OCI-LY7 (cell line): ENCODE measurements at regions not wholly inside any gene's neighbourhood (a gene's known extent, or its start where the extent isn't known, plus 50 kb on each side); places are given as distances from the start of the nearest gene placed in this dataset.

Experiments used
- BruUV-seq: library from RNA; stranded (reverse); fragments of 400-500 nt; replicated peaks from 2 replicates; lab custom pipeline; 2021; lab: Mats Ljungman, UMichigan
- CTCF ChIA-PET: fragments of 300-600 bp; sonication (Branson Sonifier 250); formaldehyde crosslinking; loops from one replicate; lab custom pipeline; 2022; ENCODE audit warnings: antibody characterized with exemption; ENCODE audit not compliant: unreplicated experiment; lab: Charles Lee
- POLR2A ChIA-PET: fragments of 300-600 bp; sonication (Branson Sonifier 250); formaldehyde crosslinking; loops from one replicate; lab custom pipeline; 2022; ENCODE audit warnings: antibody characterized with exemption; lab: Charles Lee
- DNase-seq: peaks from one replicate; pipeline ENCODE4 v3.0.0-alpha.2; 2015; ENCODE audit warnings: low spot score
- H2AFZ ChIP-seq: fragments of 200-600 bp; sonication (generic), shearing (Covaris generic); 2 replicates; pipeline ENCODE4 v1.6.1; 2014; ENCODE audit warnings: mild to moderate bottlenecking, antibody characterized with exemption, low read length, moderate library complexity
- H3K27ac ChIP-seq: fragments of 200-600 bp; sonication (generic); 2 replicates; pipeline ENCODE4 v1.5.1; 2014; ENCODE audit warnings: mixed run types, low read depth, mild to moderate bottlenecking, moderate library complexity, low read length, inconsistent platforms; ENCODE audit not compliant: poor library complexity, severe bottlenecking
- H3K36me3 ChIP-seq: fragments of 200-600 bp; sonication (generic); 2 replicates; pipeline ENCODE4 v1.6.1; 2014; ENCODE audit warnings: mild to moderate bottlenecking, antibody characterized with exemption, low read length, moderate library complexity, mixed read lengths; ENCODE audit not compliant: insufficient read depth
- H3K4me1 ChIP-seq: fragments of 200-600 bp; sonication (generic); 2 replicates; pipeline ENCODE4 v1.5.1; 2014; ENCODE audit warnings: mild to moderate bottlenecking, low read length; ENCODE audit not compliant: insufficient read depth, poor library complexity, severe bottlenecking
- H3K4me2 ChIP-seq: fragments of 200-600 bp; sonication (generic); 2 replicates; pipeline ENCODE4 v1.6.1; 2014; ENCODE audit warnings: mild to moderate bottlenecking, low read length
- H3K4me3 ChIP-seq: fragments of 200-600 bp; sonication (generic); 2 replicates; pipeline ENCODE4 v1.5.1; 2014; ENCODE audit warnings: mild to moderate bottlenecking, low read depth, low read length; ENCODE audit not compliant: poor library complexity, severe bottlenecking
- H3K79me2 ChIP-seq: fragments of 200-600 bp; sonication (generic); 2 replicates; pipeline ENCODE4 v1.6.1; 2016; ENCODE audit warnings: low read depth, mild to moderate bottlenecking, low read length, moderate library complexity, mixed read lengths; ENCODE audit not compliant: insufficient read depth
- H3K9me2 ChIP-seq: fragments of 200-600 bp; sonication (generic); 2 replicates; pipeline ENCODE4 v1.6.1; 2016; ENCODE audit warnings: mild to moderate bottlenecking, low read length, mixed read lengths; ENCODE audit not compliant: insufficient read depth
- H3K9me3 ChIP-seq: fragments of 200-600 bp; sonication (generic); 2 replicates; pipeline ENCODE4 v1.6.1; 2014; ENCODE audit warnings: mild to moderate bottlenecking, mixed run types, low read length, mixed read lengths
- H4K20me1 ChIP-seq: fragments of 200-600 bp; sonication (generic); 2 replicates; pipeline ENCODE4 v1.6.1; 2014; ENCODE audit warnings: mild to moderate bottlenecking, antibody characterized with exemption, low read length, moderate library complexity, mixed read lengths; ENCODE audit not compliant: insufficient read depth
- EZH2phosphoT487 ChIP-seq: fragments of 200-600 bp; sonication (generic); IDR thresholded peaks from 2 replicates; pipeline ENCODE4 v1.6.1; 2018; ENCODE audit warnings: low read depth, borderline replicate concordance, mild to moderate bottlenecking, mixed run types, antibody characterized with exemption, low read length, moderate library complexity, mixed read lengths
- intact Hi-C: fragments of 100-400 bp; cut with micrococcal nuclease; formaldehyde crosslinking; loops from one replicate; pipeline ENCODE4 v1.10.0; 2022; ENCODE audit not compliant: unreplicated experiment
- TF ChIP-seq, protein P1 (sequence below): fragments of 200-600 bp; sonication (generic); conservative IDR thresholded peaks from 2 replicates; pipeline ENCODE4 v1.5.1; 2014; ENCODE audit warnings: mild to moderate bottlenecking, antibody characterized with exemption, low read length, moderate library complexity, mixed read lengths

GRCh38 chr11:15476371-15476917, 361.7 kb downstream of the INSC start:
- Histone ChIP-seq H3K9me2 (no peaks in the 10 kb centered on the region), H3K9me3 (no peaks in the 10 kb centered on the region), H3K27ac (no peak overlapping the region), H3K79me2 (no peaks in the 10 kb centered on the region), H3K4me2 (no peak overlapping the region), H2AFZ (no peak overlapping the region), H4K20me1 (no peaks in the 10 kb centered on the region), H3K4me3 (no peak overlapping the region), H3K36me3 (no peaks in the 10 kb centered on the region), H3K4me1 (no peaks in the 10 kb centered on the region)
- TF ChIP-seq, protein P1, sequence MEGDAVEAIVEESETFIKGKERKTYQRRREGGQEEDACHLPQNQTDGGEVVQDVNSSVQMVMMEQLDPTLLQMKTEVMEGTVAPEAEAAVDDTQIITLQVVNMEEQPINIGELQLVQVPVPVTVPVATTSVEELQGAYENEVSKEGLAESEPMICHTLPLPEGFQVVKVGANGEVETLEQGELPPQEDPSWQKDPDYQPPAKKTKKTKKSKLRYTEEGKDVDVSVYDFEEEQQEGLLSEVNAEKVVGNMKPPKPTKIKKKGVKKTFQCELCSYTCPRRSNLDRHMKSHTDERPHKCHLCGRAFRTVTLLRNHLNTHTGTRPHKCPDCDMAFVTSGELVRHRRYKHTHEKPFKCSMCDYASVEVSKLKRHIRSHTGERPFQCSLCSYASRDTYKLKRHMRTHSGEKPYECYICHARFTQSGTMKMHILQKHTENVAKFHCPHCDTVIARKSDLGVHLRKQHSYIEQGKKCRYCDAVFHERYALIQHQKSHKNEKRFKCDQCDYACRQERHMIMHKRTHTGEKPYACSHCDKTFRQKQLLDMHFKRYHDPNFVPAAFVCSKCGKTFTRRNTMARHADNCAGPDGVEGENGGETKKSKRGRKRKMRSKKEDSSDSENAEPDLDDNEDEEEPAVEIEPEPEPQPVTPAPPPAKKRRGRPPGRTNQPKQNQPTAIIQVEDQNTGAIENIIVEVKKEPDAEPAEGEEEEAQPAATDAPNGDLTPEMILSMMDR = no peak
- no peak for TF ChIP-seq EZH2phosphoT487
- no peak for DNase-seq
- ChIA-PET CTCF (no interaction called here), POLR2A (interaction anchor here (0.5 kb wide), 1 partner anchor 89 kb away, joined by 17 read pairs; no protein-coding TSS in a partner anchor)
- intact Hi-C loops = no loop called here
- no TSS peak for BruUV-seq

DNA sequence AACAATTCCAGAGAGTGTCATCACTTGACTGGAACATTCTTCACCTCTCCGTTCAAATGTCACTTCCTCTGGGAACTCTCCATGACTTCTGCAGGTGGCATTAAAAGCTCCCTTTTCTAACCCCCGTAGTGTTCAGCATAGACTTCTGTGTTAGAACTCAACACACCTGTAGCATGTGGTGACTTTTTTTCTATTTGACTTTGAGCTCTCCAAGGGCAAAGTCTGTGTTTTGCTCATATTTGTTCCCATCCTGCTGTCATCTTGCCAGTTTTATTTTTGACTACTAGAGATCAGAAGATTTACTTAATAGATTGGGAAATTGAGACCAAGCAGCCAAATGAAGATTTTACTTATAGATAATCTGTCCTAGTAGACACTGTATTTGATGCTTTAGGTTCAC, 367.1 kb downstream of the INSC start:
- no peaks in the 10 kb centered on the region for H3K9me2 ChIP-seq
- intact Hi-C loops = no loop called here
- no peak overlapping the region for H2AFZ ChIP-seq
- no peaks in the 10 kb centered on the region for H4K20me1 ChIP-seq
- H3K4me2 ChIP-seq = no peak overlapping the region
- POLR2A ChIA-PET = no interaction called here
- no peak overlapping the region for H3K27ac ChIP-seq
- no peak overlapping the region for H3K4me3 ChIP-seq
- no peaks in the 10 kb centered on the region for H3K4me1 ChIP-seq
- no peaks in the 10 kb centered on the region for H3K79me2 ChIP-seq
- no peak for TF ChIP-seq EZH2phosphoT487
- TF ChIP-seq, protein P1 = no peak
- CTCF ChIA-PET = no interaction called here
- no peaks in the 10 kb centered on the region for H3K36me3 ChIP-seq
- H3K9me3 ChIP-seq = no peaks in the 10 kb centered on the region
- BruUV-seq = no TSS peak
- no peak for DNase-seq

DNA sequence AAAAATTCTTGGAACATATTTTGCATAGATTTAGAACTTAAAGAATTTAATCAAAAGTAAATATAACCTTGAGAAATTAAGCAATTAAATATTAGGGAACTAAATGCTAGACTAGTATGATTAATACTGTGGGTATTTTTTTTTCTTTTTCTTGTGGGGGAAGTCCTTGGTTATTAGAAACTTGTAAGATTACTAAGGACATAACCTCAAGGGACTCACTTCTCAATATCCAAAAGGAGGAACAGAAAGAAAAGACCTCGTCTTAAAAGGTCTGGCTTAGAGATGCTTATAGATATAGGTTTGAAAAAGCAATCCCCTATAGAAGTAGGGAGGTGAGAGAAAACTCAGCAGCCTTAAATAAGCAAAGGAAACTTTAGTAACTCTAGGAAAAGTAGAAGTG, 368.5 kb downstream of the INSC start:
- H3K79me2 ChIP-seq = no peaks in the 10 kb centered on the region
- no peak overlapping the region for H3K4me2 ChIP-seq
- H3K4me3 ChIP-seq = no peak overlapping the region
- ChIA-PET POLR2A (no interaction called here), CTCF (no interaction called here)
- H3K9me2 ChIP-seq = no peaks in the 10 kb centered on the region
- H2AFZ ChIP-seq = no peak overlapping the region
- H3K9me3 ChIP-seq = no peaks in the 10 kb centered on the region
- no peak for DNase-seq
- no peaks in the 10 kb centered on the region for H4K20me1 ChIP-seq
- BruUV-seq = no TSS peak
- intact Hi-C loops = no loop called here
- H3K4me1 ChIP-seq = no peaks in the 10 kb centered on the region
- H3K27ac ChIP-seq = no peak overlapping the region
- TF ChIP-seq, protein P1 = no peak
- TF ChIP-seq EZH2phosphoT487 = no peak
- H3K36me3 ChIP-seq = no peaks in the 10 kb centered on the region
